ENCODE measurements at regions not wholly inside any gene's neighbourhood (a gene's known extent, or its start where the extent isn't known, plus 50 kb on each side); places are given as distances from the start of the nearest gene placed in this dataset.
"Not testable (repeated sequence)": the region's sequence is repeated elsewhere in the genome, so short reads cannot be mapped to it uniquely, and the experiment has no call there.

GRCh38 chr2:8608411-8608954, 73.4 kb upstream of the ID2 start:
- DNase-seq (ENCODE audit: extremely low spot score, unreplicated experiment) = no peak
- TF ChIP-seq CTCF (IDR thresholded peaks at IDR 0.05) = no peak
- H3K4me1 Mint-ChIP-seq (ENCODE audit: unreplicated experiment) = peaks cover 3% of the 10 kb centered on the region
- H3K4me3 Mint-ChIP-seq (ENCODE audit: unreplicated experiment) = no peak overlapping the region
- no peak overlapping the region for H3K27ac Mint-ChIP-seq (ENCODE audit: unreplicated experiment)
- peaks cover 3% of the 10 kb centered on the region for H3K9me3 Mint-ChIP-seq (ENCODE audit: unreplicated experiment)
- H3K27me3 Mint-ChIP-seq (ENCODE audit: unreplicated experiment) = peaks cover 7% of the 10 kb centered on the region
- H3K36me3 Mint-ChIP-seq (ENCODE audit: unreplicated experiment) = no peaks in the 10 kb centered on the region

- H3K9me3 Mint-ChIP-seq (ENCODE audit: unreplicated experiment) = peaks cover 3% of the 10 kb centered on the region
- no peaks in the 10 kb centered on the region for H3K36me3 Mint-ChIP-seq (ENCODE audit: unreplicated experiment)
- H3K27me3 Mint-ChIP-seq (ENCODE audit: unreplicated experiment) = peaks cover 7% of the 10 kb centered on the region
- no peak overlapping the region for H3K4me3 Mint-ChIP-seq (ENCODE audit: unreplicated experiment)
- DNase-seq (ENCODE audit: extremely low spot score, unreplicated experiment) = no peak
- TF ChIP-seq CTCF (IDR thresholded peaks at IDR 0.05) = no peak
- no peak overlapping the region for H3K27ac Mint-ChIP-seq (ENCODE audit: unreplicated experiment)
- peaks cover 3% of the 10 kb centered on the region for H3K4me1 Mint-ChIP-seq (ENCODE audit: unreplicated experiment)
Measured at GRCh38 chr2:8609357-8609811, 72.5 kb upstream of the ID2 start.

- H3K9me3 Mint-ChIP-seq (ENCODE audit: unreplicated experiment); H3K4me3 Mint-ChIP-seq (ENCODE audit: unreplicated experiment); H3K4me1 Mint-ChIP-seq (ENCODE audit: unreplicated experiment); DNase-seq (ENCODE audit: extremely low spot score, unreplicated experiment); H3K36me3 Mint-ChIP-seq (ENCODE audit: unreplicated experiment); H3K27ac Mint-ChIP-seq (ENCODE audit: unreplicated experiment): not testable (repeated sequence)
- H3K27me3 Mint-ChIP-seq (ENCODE audit: unreplicated experiment) = peaks cover 12% of the 10 kb centered on the region
Measured at GRCh38 chr2:8610775-8611174, 71.1 kb upstream of the ID2 start.

GRCh38 chr2:8611246-8611645, 70.6 kb upstream of the ID2 start:
- H3K27me3 Mint-ChIP-seq (ENCODE audit: unreplicated experiment) = peaks cover 12% of the 10 kb centered on the region
- no peak overlapping the region for H3K27ac Mint-ChIP-seq (ENCODE audit: unreplicated experiment)
- H3K9me3 Mint-ChIP-seq (ENCODE audit: unreplicated experiment) = peaks cover 3% of the 10 kb centered on the region
- H3K36me3 Mint-ChIP-seq (ENCODE audit: unreplicated experiment) = no peaks in the 10 kb centered on the region
- TF ChIP-seq CTCF (IDR thresholded peaks at IDR 0.05) = no peak
- H3K4me3 Mint-ChIP-seq (ENCODE audit: unreplicated experiment) = no peak overlapping the region
- no peak for DNase-seq (ENCODE audit: extremely low spot score, unreplicated experiment)
- peaks cover 3% of the 10 kb centered on the region for H3K4me1 Mint-ChIP-seq (ENCODE audit: unreplicated experiment)

- Mint-ChIP-seq H3K36me3 (ENCODE audit: unreplicated experiment) (no peaks in the 10 kb centered on the region), H3K4me1 (ENCODE audit: unreplicated experiment) (peaks cover 3% of the 10 kb centered on the region), H3K9me3 (ENCODE audit: unreplicated experiment) (peaks cover 3% of the 10 kb centered on the region), H3K4me3 (ENCODE audit: unreplicated experiment) (no peak overlapping the region), H3K27ac (ENCODE audit: unreplicated experiment) (no peak overlapping the region), H3K27me3 (ENCODE audit: unreplicated experiment) (peaks cover 12% of the 10 kb centered on the region)
- no peak for TF ChIP-seq CTCF (IDR thresholded peaks at IDR 0.05)
- no peak for DNase-seq (ENCODE audit: extremely low spot score, unreplicated experiment)
Measured at GRCh38 chr2:8611700-8612099, 70.2 kb upstream of the ID2 start.

GRCh38 chr2:8612734-8613179, 69.1 kb upstream of the ID2 start:
- no peak for DNase-seq (ENCODE audit: extremely low spot score, unreplicated experiment)
- no peak for TF ChIP-seq CTCF (IDR thresholded peaks at IDR 0.05)

GRCh38 chr2:8613207-8613999, 68.5 kb upstream of the ID2 start:
- not testable (repeated sequence) for DNase-seq (ENCODE audit: extremely low spot score, unreplicated experiment); H3K36me3 Mint-ChIP-seq (ENCODE audit: unreplicated experiment); H3K4me1 Mint-ChIP-seq (ENCODE audit: unreplicated experiment); H3K9me3 Mint-ChIP-seq (ENCODE audit: unreplicated experiment); H3K4me3 Mint-ChIP-seq (ENCODE audit: unreplicated experiment); H3K27ac Mint-ChIP-seq (ENCODE audit: unreplicated experiment)
- H3K27me3 Mint-ChIP-seq (ENCODE audit: unreplicated experiment) = peaks cover 20% of the 10 kb centered on the region

More at GRCh38 chr2:8612734-8613179, 69.1 kb upstream of the ID2 start:
- H3K27me3 Mint-ChIP-seq (ENCODE audit: unreplicated experiment) = peaks cover 14% of the 10 kb centered on the region
- H3K4me1 Mint-ChIP-seq (ENCODE audit: unreplicated experiment) = peaks cover 1% of the 10 kb centered on the region
- no peak overlapping the region for H3K4me3 Mint-ChIP-seq (ENCODE audit: unreplicated experiment)
- no peaks in the 10 kb centered on the region for H3K36me3 Mint-ChIP-seq (ENCODE audit: unreplicated experiment)
- peaks cover 3% of the 10 kb centered on the region for H3K9me3 Mint-ChIP-seq (ENCODE audit: unreplicated experiment)
- H3K27ac Mint-ChIP-seq (ENCODE audit: unreplicated experiment) = no peak overlapping the region
